ENCODE measurements at regions not wholly inside any gene's neighbourhood (a gene's known extent, or its start where the extent isn't known, plus 50 kb on each side); places are given as distances from the start of the nearest gene placed in this dataset.

DNA sequence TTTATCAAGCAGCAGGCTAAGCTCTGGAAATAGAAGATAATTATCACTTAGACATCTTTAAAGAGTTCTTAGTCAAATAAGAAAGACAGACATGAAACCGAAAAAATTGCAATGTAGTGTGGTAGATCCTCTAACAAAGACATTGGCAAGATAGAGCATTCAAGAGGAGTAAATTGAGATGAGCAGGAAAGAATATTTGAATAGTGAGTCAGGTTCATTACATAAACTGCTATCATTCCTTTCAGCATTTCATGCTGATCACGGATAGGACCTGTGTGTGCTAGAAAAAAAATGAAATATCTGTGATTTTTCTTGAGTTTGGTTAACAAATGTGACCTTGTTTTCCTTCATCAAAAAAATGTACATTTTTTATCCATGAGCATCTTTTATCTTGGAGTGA is 460.9 kb downstream of the OTOL1 start:
- peak overlapping the region in 1 of 2 experiments; percentile 11; a peak in 1 of 4 replicates for H3K27ac ChIP-seq (ENCODE audit: low read depth in 2 of 2, low read length in 1 of 2)
- H3K79me2 ChIP-seq (ENCODE audit: insufficient read depth), result no peaks in the 10 kb centered on the region
- H3K9me3 ChIP-seq, result no peaks in the 10 kb centered on the region
- H3K27me3 ChIP-seq (ENCODE audit: insufficient read depth), result no peaks in the 10 kb centered on the region
- no peaks in the 10 kb centered on the region for H3K36me3 ChIP-seq (replicated peaks in 1 of 2; ENCODE audit: control insufficient read depth in 1 of 2, insufficient read depth in 2 of 2, low read length in 1 of 2)
- no peaks in the 10 kb centered on the region for H3F3A ChIP-seq (replicated peaks; ENCODE audit: insufficient read depth)
- DNase-seq, result no peak
- ChIA-PET CTCF (interaction anchor here (0.6 to 1.0 kb wide), 2 partner anchors 56 to 103 kb away, joined by 3 to 4 read pairs; no protein-coding TSS in a partner anchor), POLR2A (no interaction called here)
- no peak overlapping the region for H3K4me2 ChIP-seq
- no peak overlapping the region for H3K4me3 ChIP-seq (ENCODE audit: low read depth in 2 of 2, low read length in 1 of 2)
- H2AFZ ChIP-seq (ENCODE audit: low read depth), result no peak overlapping the region
- H3K9me2 ChIP-seq, result no peaks in the 10 kb centered on the region
- no peak overlapping the region for H3K9ac ChIP-seq
- WGBS (ENCODE audit: low lambda C conversion rate), result 22% methylated on average over 2 of the region's 2 CpGs
- TF ChIP-seq JUND (IDR thresholded peaks at IDR 0.05), result 0 out of 2 replicates have a peak, but pooled peaks have one; percentile 18
- TF ChIP-seq, protein P1, sequence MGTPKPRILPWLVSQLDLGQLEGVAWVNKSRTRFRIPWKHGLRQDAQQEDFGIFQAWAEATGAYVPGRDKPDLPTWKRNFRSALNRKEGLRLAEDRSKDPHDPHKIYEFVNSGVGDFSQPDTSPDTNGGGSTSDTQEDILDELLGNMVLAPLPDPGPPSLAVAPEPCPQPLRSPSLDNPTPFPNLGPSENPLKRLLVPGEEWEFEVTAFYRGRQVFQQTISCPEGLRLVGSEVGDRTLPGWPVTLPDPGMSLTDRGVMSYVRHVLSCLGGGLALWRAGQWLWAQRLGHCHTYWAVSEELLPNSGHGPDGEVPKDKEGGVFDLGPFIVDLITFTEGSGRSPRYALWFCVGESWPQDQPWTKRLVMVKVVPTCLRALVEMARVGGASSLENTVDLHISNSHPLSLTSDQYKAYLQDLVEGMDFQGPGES (IDR thresholded peaks at IDR 0.05; ENCODE audit: low read depth, low read length), result no peak
- no peak for TF ChIP-seq RAD21 (IDR thresholded peaks at IDR 0.05; ENCODE audit: low read length)
- TF ChIP-seq ELF1 (IDR thresholded peaks at IDR 0.05), result no peak
- TF ChIP-seq, protein P2, sequence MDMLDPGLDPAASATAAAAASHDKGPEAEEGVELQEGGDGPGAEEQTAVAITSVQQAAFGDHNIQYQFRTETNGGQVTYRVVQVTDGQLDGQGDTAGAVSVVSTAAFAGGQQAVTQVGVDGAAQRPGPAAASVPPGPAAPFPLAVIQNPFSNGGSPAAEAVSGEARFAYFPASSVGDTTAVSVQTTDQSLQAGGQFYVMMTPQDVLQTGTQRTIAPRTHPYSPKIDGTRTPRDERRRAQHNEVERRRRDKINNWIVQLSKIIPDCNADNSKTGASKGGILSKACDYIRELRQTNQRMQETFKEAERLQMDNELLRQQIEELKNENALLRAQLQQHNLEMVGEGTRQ (IDR thresholded peaks at IDR 0.05; ENCODE audit: borderline replicate concordance, low read depth, low read length), result no peak
- H3K4me1 ChIP-seq (ENCODE audit: control insufficient read depth in 1 of 2, insufficient read depth in 2 of 2, low read depth in 1 of 2, low read length in 1 of 2), result peaks cover 0 to 22% of the 10 kb centered on the region in 2 experiments; a peak in 2 of 4 replicates
- no peaks in the 10 kb centered on the region for H4K20me1 ChIP-seq (ENCODE audit: insufficient read depth)

DNA sequence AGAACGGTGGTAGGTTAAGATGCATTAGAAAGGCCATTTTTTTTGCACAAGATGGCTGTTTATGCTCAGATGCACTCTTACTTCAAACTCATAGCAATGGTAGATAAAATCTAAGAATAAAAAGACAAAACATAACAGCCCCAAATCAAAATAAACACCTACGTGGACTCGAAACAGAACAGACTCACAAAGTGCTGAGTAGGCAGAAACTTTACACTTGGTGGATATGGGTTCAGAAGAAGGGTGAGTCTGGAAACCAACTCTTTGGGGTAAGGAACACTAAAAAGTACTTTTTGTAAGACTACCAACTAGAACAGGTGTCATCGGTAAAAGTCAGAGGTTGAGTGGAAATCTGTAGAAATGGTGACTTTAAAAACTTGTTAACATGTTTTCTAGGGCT is 468.2 kb downstream of the OTOL1 start:
- Histone ChIP-seq H3K4me2 (no peak overlapping the region), H3K9me3 (no peaks in the 10 kb centered on the region), H3K27me3 (ENCODE audit: insufficient read depth) (no peaks in the 10 kb centered on the region), H3K79me2 (ENCODE audit: insufficient read depth) (no peaks in the 10 kb centered on the region), H3K9ac (no peak overlapping the region), H3K36me3 (replicated peaks in 1 of 2; ENCODE audit: control insufficient read depth in 1 of 2, insufficient read depth in 2 of 2, low read length in 1 of 2) (no peaks in the 10 kb centered on the region), H3F3A (replicated peaks; ENCODE audit: insufficient read depth) (no peaks in the 10 kb centered on the region), H3K4me1 (ENCODE audit: control insufficient read depth in 1 of 2, insufficient read depth in 2 of 2, low read depth in 1 of 2, low read length in 1 of 2) (no peaks in the 10 kb centered on the region), H3K9me2 (no peaks in the 10 kb centered on the region), H3K27ac (ENCODE audit: low read depth in 2 of 2, low read length in 1 of 2) (no peak overlapping the region), H4K20me1 (ENCODE audit: insufficient read depth) (no peaks in the 10 kb centered on the region), H2AFZ (ENCODE audit: low read depth) (no peak overlapping the region), H3K4me3 (ENCODE audit: low read depth in 2 of 2, low read length in 1 of 2) (no peak overlapping the region)
- WGBS (ENCODE audit: low lambda C conversion rate), result 50% methylated on average over 4 of the region's 4 CpGs
- no peak for DNase-seq
- ChIA-PET POLR2A (no interaction called here), CTCF (no interaction called here)
- TF ChIP-seq, protein P3, sequence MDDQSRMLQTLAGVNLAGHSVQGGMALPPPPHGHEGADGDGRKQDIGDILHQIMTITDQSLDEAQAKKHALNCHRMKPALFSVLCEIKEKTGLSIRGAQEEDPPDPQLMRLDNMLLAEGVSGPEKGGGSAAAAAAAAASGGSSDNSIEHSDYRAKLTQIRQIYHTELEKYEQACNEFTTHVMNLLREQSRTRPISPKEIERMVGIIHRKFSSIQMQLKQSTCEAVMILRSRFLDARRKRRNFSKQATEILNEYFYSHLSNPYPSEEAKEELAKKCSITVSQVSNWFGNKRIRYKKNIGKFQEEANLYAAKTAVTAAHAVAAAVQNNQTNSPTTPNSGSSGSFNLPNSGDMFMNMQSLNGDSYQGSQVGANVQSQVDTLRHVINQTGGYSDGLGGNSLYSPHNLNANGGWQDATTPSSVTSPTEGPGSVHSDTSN (IDR thresholded peaks at IDR 0.05), result no peak
- TF ChIP-seq NFIC (IDR thresholded peaks at IDR 0.05; ENCODE audit: borderline replicate concordance), result no peak
- TF ChIP-seq, protein P2 (IDR thresholded peaks at IDR 0.05; ENCODE audit: borderline replicate concordance, low read depth, low read length), result no peak
- no peak for TF ChIP-seq MXI1 (IDR thresholded peaks at IDR 0.05; ENCODE audit: low read depth, low read length)
- TF ChIP-seq, protein P4, sequence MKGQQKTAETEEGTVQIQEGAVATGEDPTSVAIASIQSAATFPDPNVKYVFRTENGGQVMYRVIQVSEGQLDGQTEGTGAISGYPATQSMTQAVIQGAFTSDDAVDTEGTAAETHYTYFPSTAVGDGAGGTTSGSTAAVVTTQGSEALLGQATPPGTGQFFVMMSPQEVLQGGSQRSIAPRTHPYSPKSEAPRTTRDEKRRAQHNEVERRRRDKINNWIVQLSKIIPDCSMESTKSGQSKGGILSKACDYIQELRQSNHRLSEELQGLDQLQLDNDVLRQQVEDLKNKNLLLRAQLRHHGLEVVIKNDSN (IDR thresholded peaks at IDR 0.05; ENCODE audit: borderline replicate concordance, low read depth), result no peak
- TF ChIP-seq, protein P5, sequence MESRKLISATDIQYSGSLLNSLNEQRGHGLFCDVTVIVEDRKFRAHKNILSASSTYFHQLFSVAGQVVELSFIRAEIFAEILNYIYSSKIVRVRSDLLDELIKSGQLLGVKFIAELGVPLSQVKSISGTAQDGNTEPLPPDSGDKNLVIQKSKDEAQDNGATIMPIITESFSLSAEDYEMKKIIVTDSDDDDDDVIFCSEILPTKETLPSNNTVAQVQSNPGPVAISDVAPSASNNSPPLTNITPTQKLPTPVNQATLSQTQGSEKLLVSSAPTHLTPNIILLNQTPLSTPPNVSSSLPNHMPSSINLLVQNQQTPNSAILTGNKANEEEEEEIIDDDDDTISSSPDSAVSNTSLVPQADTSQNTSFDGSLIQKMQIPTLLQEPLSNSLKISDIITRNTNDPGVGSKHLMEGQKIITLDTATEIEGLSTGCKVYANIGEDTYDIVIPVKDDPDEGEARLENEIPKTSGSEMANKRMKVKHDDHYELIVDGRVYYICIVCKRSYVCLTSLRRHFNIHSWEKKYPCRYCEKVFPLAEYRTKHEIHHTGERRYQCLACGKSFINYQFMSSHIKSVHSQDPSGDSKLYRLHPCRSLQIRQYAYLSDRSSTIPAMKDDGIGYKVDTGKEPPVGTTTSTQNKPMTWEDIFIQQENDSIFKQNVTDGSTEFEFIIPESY (IDR thresholded peaks at IDR 0.05; ENCODE audit: borderline replicate concordance, low read depth), result no peak
- TF ChIP-seq RCOR1 (IDR thresholded peaks at IDR 0.05; ENCODE audit: low read length), result no peak
- TF ChIP-seq NRF1 (IDR thresholded peaks at IDR 0.05; ENCODE audit: low read depth, low read length), result no peak
- TF ChIP-seq SMC3 (IDR thresholded peaks at IDR 0.05; ENCODE audit: low read depth, low read length), result no peak
- TF ChIP-seq, protein P6, sequence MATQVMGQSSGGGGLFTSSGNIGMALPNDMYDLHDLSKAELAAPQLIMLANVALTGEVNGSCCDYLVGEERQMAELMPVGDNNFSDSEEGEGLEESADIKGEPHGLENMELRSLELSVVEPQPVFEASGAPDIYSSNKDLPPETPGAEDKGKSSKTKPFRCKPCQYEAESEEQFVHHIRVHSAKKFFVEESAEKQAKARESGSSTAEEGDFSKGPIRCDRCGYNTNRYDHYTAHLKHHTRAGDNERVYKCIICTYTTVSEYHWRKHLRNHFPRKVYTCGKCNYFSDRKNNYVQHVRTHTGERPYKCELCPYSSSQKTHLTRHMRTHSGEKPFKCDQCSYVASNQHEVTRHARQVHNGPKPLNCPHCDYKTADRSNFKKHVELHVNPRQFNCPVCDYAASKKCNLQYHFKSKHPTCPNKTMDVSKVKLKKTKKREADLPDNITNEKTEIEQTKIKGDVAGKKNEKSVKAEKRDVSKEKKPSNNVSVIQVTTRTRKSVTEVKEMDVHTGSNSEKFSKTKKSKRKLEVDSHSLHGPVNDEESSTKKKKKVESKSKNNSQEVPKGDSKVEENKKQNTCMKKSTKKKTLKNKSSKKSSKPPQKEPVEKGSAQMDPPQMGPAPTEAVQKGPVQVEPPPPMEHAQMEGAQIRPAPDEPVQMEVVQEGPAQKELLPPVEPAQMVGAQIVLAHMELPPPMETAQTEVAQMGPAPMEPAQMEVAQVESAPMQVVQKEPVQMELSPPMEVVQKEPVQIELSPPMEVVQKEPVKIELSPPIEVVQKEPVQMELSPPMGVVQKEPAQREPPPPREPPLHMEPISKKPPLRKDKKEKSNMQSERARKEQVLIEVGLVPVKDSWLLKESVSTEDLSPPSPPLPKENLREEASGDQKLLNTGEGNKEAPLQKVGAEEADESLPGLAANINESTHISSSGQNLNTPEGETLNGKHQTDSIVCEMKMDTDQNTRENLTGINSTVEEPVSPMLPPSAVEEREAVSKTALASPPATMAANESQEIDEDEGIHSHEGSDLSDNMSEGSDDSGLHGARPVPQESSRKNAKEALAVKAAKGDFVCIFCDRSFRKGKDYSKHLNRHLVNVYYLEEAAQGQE (IDR thresholded peaks at IDR 0.05; ENCODE audit: low read depth, low read length), result no peak
- TF ChIP-seq MEF2A (IDR thresholded peaks at IDR 0.05; ENCODE audit: borderline replicate concordance, low read depth), result no peak
- no peak for TF ChIP-seq CHD2 (IDR thresholded peaks at IDR 0.05; ENCODE audit: low read length, partially characterized antibody)
- no peak for TF ChIP-seq FOSL2 (IDR thresholded peaks at IDR 0.05; ENCODE audit: borderline replicate concordance, low read depth)
- TF ChIP-seq POLR2AphosphoS5 (IDR thresholded peaks at IDR 0.05; ENCODE audit: low read depth, low read length), result no peak
